NCI-H69 (cell line): ENCODE measurements at regions not wholly inside any gene's neighbourhood (a gene's known extent, or its start where the extent isn't known, plus 50 kb on each side); places are given as distances from the start of the nearest gene placed in this dataset.
"Not testable (repeated sequence)": the region's sequence is repeated elsewhere in the genome, so short reads cannot be mapped to it uniquely, and the experiment has no call there.

Experiments used
- DNase-seq: peaks from one replicate; lab custom pipeline; 2025; lab: John Stamatoyannopoulos, UW

DNA sequence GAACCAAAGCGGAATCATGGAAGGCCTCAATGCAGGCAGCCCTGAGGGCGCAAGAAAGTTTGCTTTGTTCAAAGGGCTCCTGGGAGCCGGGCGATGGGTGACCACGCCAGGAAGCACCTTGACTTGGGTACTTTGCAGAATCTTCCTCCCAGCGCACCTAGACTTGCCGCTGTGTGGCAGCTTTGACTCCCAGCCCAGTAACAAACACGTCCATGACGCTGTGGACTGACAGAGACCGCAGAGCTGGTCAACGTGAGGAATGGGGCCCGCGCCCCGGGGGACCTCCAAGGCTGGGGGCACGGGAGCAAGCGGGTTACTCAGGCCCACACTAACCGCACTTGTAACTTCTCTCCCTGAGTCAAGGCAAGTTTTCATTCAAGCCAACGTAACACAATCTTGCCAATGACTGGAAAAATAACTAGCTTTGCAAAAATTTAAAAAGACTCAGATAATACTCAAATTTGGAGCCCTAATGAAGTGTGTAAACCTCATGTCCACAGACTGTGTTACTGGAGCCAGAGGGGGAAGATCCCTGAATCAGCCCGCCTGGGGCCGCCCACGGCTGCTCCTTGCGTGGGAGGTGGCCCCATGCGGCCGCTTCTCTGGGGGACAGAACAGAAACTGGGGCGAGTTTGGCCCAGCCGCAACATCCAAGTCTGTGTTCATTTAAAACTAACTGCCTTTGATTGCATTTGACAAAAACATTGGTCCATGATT lies 130.8 kb downstream of the DNAJB6 start:
- DNase-seq = no peak

DNA sequence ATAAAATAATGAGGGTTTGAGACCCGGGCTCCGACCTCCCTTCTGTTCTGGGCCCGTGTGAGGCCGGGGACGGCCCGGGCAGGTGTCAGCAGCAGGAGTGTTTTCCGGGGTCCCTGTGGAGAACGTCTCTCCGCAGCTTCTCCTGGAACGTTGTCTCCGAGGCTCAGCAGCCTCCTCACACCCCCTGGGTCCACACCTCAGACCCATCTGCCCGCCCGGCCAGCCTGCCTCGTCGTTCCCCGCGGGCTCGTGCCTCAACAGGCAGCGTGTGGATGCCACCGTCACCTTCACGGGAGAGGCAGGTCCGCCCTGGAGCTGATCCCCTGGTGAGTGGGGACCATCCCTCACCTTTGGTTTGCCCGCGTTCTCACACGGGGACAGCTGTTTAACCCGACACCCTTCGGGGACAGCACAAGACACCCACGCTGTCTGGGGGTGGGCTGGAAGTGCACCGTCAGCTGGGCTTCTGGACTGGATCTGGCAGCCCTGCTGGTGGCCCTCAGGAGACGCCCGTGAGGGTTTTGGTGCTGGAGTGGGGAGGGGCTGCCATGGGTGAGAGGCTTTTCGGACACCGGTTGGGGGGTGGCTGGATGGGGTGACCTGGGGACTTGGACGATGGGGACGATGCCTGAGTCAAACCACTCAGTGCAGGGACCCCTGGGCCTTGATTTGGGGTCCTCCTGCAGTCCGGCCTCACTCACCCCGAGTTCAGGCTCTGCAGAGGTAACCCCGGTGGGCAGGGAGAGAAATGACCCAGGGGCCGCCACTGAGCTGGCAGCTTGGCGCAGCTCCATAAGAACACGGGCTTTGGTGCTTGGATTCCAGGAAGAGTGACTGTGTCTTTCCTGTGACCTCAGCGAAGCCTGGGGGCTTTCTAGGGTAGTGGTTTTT lies 131.7 kb downstream of the DNAJB6 start:
- no peak for DNase-seq

DNA sequence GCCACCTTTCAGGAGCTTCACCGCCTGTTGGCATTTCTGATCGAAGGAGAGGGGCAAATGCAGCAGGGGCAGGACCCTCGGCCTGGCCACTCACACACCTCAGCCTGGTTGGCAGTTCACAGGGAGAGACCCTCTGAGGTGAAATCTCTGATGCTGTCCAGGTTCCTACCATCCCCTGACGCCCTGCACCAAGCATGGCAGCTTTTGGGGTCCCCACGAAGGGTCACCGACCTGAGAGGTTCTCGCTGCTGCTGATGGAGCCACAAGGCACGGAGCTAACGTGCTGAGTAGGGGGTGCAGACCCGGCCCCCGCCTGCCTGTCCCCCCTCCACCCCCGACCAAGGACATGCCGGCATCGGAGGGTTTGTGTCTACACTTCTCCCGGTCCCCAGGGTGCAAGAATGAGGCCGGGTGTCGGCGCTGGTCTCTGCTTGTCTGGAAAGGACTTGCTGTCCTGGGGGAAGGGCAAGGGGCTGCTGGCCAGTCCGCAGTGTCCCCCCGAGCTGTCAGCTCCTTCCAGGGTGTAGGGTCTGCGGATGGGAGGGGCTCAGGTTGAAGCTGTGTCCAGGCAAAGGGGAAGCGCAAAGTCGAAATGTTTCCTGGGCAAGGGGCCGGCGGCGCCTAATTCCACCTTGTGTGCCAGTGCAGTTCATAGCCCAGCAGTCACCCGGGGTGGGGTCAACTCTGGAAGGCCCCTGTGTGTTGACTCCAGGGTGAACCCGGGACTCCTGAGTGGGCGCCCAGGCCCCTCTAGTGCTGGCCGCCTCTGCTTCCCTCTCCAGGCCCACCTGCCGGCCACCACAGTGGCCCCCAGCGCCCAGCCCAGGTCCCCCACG lies 132.6 kb downstream of the DNAJB6 start:
- no peak for DNase-seq

DNA sequence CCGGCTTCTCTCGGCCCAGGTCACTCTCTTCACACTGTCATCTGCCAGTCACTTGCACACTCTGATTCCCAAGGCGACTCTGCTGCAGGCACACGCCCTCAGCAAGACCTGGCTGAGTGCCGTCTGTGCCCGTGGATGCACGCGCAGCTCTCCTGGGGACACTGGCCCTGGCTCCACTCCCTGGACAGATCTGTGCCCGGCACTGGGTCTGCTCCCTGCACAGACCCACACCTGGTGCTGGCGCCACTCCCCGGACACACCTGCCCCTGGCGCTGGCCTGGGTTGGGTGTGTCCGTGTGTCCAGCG lies 133.2 kb downstream of the DNAJB6 start:
- DNase-seq = no peak

DNA sequence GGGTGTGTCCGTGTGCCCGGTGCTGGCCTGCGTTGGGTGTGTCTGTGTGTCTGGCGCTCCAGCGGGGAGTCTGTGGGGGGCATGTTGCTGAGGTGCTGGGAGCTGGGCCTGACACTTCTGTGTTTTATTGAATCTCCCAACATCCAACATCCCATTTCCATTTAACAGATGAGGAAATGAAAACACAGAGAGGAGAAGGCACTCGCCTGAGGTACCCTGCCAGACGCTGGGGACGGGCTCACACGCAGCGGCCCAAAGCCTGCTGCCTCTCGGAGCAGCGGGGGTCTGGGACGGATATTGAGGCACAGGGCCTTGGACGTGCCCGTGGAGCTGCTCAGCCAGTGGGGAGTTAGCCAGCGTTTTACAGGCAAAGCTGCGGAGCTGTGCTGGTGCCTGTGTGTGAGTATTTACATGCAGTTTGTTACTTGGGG lies 133.9 kb downstream of the DNAJB6 start:
- DNase-seq = no peak

DNA sequence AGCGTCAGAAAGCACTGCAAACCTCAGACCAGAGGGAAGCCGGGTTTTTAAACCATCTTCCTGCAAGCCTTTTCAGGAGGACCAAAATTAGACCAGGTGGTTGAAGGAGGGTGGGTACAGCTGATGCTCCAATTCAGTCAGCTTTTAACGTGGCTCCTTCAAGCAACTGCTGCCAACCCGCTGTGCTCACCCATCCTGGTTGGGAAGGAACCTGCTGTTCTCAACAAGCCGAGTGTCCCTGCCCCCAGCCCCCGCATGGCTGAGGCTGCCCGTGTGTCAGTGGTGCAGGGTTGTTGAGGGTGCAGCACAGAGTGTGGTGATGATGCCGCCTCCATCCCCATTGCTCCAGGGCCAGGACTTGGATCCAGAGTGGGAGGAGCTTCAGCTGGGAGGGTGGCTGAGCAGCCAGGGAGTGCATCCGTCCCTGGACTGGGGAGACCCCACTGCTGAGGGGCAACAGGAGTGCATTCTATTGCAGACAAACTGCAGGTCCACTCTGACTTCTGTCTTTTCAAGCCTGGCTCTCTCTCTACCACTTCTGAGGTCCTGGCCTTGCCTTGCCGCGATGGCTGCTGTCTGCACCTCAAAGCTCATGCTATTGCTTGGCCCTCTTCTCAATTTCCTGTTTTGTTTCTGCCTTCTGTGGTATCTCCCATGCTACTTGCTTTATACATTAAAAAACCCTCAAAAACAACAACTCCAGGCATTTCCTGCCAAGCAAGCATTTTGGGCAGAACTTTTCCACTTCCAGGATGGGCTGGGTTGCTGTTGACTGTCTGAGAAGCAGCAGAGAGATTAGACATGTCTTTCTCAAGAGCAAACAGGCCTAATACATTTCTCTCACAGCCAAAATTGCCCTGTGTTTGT lies 134.7 kb downstream of the DNAJB6 start:
- DNase-seq = no peak

DNA sequence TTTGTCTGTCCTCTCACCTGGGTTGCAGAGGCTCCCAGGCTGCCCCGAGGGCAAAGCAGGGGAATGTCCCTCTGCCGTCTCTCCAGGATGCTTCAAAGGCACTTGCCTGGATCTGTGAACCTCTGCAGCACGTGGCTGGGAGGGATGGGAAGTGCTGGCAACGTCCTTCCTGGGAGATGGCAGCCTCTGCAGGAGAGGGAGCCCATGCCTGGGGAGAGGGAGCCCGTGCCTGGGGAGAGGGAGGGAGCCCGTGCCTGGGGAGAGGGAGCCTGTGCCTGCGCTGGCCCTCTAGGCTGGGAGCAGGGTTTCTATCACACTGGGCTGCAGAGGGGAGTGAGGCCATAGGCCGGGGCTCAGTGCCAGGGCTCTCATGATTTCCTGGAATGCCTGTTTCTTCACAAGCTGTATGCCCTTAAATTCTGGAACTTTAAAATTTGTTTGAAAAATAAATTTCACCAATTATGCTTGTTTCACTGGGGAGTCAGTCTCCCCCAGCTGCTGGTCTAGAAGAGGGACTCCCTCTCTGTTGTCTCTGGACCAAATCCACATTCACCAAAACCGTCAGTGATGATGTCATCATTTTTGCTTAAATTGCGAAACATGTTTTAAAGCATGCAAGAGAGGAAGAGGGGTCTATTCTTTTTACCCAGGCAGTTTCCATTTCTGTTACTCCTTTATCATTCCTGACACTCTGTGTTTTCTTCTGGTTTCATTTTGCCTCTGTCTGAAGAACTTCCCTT lies 135.7 kb downstream of the DNAJB6 start:
- DNase-seq = no peak

DNA sequence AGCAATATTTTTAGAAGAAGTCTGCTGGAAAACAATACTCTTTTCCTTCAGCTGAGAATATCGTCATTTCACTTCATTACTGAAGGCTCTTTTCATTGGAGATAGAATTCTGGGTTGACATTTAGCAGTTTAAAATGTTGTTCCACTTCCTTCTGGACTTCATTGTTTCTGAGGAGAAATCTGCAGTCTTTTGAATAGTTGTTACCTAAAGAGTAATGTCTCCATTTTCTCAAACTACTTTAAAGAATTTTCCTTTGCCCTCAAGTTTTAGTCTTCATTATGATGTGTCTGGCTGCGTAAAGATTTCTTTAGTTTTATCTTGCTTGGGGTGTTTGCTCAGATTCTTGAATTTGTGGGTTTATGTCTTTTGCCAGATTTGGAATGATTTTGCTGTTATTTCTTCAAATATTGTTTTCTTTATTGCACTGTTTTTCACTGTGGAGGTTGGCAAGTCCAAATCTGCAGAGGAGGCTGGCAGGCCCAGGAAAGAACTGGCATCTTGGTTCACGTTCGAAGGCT lies 136.3 kb downstream of the DNAJB6 start:
- no peak for DNase-seq

DNA sequence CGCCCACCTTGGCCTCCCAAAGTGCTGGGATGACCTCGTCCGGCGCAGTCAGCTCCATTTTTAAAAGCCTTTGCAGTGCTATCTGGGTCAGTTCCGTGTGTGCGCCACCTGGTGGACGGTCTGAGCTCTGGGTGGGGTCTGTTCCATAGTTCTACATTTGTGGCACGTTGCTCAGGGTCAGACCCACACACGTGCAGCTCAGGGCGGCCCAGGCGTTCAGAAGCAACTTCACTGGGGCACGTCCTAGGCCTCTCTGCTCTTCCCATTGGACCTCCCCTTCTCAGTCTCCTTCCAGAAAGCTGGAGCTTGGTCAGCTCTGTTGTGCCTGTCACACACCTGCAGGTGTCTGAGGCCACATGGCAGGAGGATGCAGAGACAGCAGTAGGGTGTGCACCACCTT lies 137.9 kb downstream of the DNAJB6 start:
- DNase-seq = peak; percentile 17

DNA sequence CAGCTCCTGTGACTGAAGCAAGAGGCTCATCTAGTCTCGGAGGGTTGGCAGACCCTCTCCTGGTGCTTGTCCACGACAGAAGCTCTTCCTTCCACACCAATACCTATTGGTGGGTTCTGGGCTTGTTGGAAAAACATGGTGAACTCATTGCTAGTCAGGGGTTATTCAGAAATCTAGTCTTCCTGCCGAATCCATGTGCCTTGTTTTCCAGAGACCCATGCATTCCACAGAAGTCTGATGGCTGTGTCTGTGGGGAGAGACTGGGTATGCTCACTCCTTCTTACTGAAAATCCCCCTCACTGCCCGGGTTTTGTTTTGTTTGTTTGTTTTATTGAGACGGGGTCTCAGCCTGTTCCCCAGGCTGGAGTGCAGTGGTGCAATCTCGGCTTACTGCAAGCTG lies 138.3 kb downstream of the DNAJB6 start:
- no peak for DNase-seq

DNA sequence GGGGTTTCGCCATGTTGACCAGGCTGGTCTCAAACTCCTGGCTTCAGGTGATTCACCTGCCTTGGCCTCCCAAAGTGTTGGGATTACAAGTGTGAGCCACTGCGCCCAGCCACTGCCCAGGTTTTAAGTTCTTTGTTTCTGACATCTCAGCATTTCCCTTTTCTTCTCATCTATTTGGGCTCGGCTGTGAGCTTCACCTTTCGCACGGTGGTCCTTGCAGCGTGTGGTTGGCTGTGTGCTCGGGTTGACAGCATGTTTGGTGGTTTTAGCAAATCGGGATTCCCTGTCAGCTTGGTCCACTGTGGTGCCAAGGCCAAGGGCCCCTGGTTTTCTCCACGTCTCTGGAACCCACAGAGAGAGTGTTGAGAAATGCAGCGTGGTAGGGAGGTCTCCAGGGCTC lies 138.8 kb downstream of the DNAJB6 start:
- no peak for DNase-seq

DNA sequence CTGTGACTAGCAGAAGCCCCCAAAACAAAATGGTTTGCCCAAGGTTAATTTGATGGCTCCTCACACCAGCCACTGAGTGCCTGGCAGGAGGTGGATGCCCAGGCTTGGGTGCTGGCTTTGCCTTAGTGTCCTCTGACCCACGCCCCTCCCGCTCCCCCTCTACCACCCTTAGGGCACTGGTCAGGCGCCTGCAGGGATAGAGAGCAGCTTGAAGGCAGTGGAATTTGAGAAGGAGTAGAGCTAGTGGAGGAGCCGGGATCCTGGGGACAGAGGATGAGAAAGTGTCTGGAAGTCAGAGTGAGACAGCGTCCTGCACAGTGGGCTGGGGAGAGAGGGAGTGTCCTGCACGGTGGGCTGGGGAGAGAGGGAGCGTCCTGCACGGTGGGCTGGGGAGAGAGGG lies 139.4 kb downstream of the DNAJB6 start:
- no peak for DNase-seq

DNA sequence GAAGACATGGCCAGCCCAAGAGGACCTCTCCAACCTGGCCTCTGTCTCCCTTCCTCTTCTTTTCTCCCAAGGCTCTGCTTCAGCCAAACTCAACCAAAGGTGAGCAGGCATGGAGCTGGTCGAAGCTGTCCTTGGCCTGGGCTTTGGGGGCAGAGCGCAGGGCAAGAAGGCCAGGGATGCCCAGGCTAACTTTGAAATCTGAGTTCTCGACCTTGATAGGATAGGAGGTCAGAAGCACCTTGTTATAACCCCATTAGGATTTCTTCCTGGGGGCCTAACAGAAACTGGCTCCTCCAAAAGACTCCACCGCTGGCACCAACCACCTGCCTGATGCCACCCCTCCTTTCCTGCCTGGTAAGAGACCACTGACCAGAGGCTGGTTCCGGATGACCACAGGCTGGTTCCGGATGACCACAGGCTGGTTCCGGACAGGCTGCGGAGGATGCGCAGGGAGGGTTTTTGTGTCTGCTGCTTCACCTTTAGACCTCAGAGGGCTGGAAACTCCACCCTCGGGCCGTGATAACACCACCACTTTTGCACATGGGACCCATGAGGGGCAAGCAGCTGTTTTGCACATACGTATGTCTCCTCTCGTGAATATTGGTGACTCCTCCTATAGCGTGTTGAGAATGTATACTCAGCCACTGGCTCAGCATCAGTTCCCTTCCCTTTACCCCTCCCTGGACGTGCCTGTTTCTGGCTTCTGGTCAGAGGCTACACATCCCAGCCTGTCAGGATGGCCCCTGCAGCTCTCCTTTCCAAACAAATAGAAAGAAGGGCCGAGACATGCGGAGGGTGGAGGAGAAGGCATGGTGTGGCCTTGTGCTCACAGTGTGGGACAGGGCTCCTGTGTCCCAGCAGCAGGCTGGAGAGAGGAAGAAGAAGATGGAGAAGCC lies 140.1 kb downstream of the DNAJB6 start:
- no peak for DNase-seq

DNA sequence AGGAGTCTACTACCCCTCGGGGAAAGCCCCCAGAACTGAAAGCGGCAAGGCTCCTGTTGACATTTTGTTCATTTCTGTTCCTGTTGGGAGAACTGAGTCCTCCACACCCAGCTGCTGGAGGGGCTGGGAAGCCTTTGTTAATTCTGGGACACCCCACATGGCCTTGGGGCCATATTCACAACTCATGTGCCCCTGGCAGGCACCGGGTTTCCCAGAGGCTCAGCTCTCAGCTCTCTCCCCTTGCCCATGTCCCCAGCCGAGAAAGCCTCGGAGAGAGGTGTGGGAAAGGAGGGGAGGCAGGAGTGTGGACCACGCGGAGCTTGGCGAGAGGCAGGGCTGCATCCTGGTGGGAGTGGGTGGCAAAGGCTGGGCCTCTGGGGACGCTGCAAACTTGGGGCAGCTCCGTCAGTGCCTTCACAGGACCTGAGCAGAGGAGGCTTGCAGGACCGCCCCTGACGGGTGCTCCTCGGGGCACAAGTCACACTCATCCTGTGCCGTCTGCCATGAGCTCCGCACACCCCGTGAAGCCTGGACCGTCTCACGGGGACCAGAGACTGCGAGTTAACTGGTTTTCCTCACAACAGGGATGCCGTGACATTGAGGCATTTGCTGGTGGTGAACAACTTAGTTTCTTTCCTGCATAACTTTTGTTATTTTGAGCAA lies 140.9 kb downstream of the DNAJB6 start:
- DNase-seq = no peak

DNA sequence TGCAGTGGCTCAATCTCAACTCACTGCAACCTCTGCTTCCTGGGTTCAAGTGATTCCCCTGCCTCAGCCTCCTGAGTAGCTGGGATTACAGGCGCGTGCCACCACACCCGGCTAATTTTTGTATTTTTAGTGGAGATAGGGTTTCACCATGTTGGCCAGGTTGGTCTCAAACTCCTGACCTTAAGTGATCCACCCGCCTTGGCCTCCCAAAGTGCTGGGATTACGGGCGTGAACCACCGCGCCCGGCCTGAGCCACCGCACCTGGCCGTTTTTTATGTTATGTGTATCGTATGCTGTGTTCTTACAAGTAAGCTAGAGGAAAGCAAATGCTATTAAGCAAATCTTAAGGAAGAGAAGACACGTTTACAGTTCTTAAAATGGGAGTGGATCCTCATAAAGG lies 141.8 kb downstream of the DNAJB6 start:
- DNase-seq = not testable (repeated sequence)

DNA sequence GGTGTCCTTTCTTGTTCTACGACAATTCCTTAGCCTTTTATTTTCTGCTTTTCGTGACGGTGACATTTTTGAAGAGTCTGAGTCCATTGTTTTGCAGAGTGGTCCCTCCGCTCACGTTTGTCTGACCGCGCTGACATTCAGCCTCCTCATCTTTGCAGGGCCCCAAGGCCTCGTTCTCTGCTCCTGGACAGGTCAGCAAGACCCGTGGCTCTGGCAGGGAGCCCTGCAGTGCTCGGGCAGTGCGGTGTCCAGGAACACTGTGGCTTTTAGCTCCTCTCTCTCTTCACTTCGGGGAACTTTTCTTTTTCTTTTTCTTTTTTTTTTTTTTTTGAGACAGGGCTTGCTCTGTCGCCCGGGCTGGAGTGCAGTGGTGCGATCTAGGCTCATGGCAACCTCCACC lies 142.5 kb downstream of the DNAJB6 start:
- no peak for DNase-seq

DNA sequence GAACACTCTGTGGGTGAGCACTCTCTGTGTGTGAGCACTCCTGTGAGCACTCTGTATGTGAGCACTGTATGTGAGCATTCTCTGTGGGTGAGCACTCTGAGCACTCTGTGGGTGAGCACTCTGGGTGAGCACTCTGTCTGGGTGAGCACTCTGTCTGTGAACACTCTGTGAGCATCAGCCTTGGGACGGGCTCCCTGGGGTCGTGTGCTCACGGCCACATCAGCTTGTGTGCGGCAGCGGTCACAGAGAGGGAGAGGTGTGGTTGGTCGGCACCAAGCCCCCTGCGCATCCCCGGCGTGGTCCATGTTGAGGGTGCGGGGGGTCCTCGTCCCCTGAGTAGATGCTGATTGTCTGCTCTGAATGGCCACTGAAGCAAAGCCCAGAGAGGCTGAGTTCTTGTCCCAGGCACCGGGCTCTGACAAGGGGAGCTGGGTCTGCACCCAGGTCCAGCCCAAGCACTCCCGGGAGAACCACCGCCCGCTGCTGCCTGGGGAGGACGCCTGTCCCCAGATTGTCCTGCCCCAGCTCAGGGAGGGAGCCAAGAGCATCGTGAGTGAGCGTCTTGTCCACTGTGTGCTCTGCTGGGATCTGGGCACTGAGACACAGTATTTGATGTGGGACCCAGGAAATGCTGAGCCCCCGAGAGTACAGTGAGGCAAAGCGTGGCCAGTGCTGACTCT lies 143.7 kb downstream of the DNAJB6 start:
- DNase-seq = no peak

DNA sequence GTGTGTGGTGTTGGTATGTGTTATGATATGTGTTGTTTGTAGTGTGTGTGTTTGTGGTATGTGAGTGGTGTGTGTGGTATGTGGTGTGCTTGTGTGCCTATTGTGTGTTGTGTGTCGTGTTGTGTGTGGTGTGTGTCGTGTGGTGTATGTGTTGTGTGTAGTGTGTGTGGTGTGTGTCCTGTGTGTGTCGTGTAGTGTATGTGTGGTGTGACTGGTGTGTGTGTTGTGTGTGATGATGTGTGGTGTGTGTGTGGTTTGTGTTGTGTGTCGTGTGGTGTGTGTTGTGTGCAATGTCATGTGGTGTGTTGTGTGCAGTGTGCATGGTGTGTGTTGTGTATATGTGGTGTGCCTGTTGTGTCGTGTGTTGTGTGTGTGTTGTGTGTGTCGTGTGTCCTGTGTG lies 144.6 kb downstream of the DNAJB6 start:
- no peak for DNase-seq

DNA sequence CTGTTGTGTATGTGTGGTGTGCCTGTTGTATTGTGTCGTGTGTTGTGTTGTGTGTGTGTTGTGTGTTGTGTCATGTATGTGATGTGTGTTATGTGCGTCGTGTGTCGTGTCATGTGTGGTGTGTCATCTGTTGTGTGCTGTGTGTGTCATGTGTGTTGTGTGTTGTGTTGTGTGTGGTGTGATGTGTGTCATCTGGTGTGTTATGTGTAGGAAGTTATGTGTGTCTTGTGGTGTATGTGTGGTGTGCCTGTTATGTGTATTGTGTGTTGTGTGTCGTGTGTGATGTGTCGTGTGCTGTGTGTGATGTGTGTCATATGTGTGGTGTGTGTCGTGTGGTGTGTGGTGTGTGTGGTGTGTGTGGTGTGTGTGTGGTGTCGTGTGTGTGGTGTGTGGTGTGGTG lies 145.2 kb downstream of the DNAJB6 start:
- DNase-seq = no peak
